ENCODE measurements at regions not wholly inside any gene's neighbourhood (a gene's known extent, or its start where the extent isn't known, plus 50 kb on each side); places are given as distances from the start of the nearest gene placed in this dataset.

GRCh38 chr1:115545791-115546733, 95.7 kb upstream of the VANGL1 start:
- TF ChIP-seq CTCF (IDR thresholded peaks at IDR 0.05; ENCODE audit: insufficient read depth, low read depth, low read length) = peak; percentile 73
- no peak overlapping the region for H3K4me3 ChIP-seq (ENCODE audit: low read depth, low read length)
- peak; percentile 83 for DNase-seq (ENCODE audit: low read depth)

GRCh38 chr1:115545096-115545720, 96.6 kb upstream of the VANGL1 start:
- no peak for DNase-seq (ENCODE audit: low read depth)
- H3K4me3 ChIP-seq (ENCODE audit: low read depth, low read length) = no peak overlapping the region
- TF ChIP-seq CTCF (IDR thresholded peaks at IDR 0.05; ENCODE audit: insufficient read depth, low read depth, low read length) = no peak

- no peak for TF ChIP-seq CTCF (IDR thresholded peaks at IDR 0.05; ENCODE audit: insufficient read depth, low read depth, low read length)
- no peak overlapping the region for H3K4me3 ChIP-seq (ENCODE audit: low read depth, low read length)
- peak; percentile 68 for DNase-seq (ENCODE audit: low read depth)
Observed at GRCh38 chr1:115544131-115544530, 97.6 kb upstream of the VANGL1 start.

- no peak for TF ChIP-seq CTCF (IDR thresholded peaks at IDR 0.05; ENCODE audit: insufficient read depth, low read depth, low read length)
- no peak overlapping the region for H3K4me3 ChIP-seq (ENCODE audit: low read depth, low read length)
- DNase-seq (ENCODE audit: low read depth) = no peak
Observed at GRCh38 chr1:115543247-115543646, 98.5 kb upstream of the VANGL1 start.

GRCh38 chr1:115539736-115540135, 102.0 kb upstream of the VANGL1 start:
- DNase-seq (ENCODE audit: low read depth) = peak; percentile 11
- no peak for TF ChIP-seq CTCF (IDR thresholded peaks at IDR 0.05; ENCODE audit: insufficient read depth, low read depth, low read length)

GRCh38 chr1:115539061-115539460, 102.7 kb upstream of the VANGL1 start:
- TF ChIP-seq CTCF (IDR thresholded peaks at IDR 0.05; ENCODE audit: insufficient read depth, low read depth, low read length) = no peak
- DNase-seq (ENCODE audit: low read depth) = peak; percentile 22
- no peak overlapping the region for H3K4me3 ChIP-seq (ENCODE audit: low read depth, low read length)

More at GRCh38 chr1:115539736-115540135, 102.0 kb upstream of the VANGL1 start:
- no peak overlapping the region for H3K4me3 ChIP-seq (ENCODE audit: low read depth, low read length)
